ENCODE measurements at regions not wholly inside any gene's neighbourhood (a gene's known extent, or its start where the extent isn't known, plus 50 kb on each side); places are given as distances from the start of the nearest gene placed in this dataset.

GRCh38 chr17:34172390-34172918 is 82.6 kb upstream of the CCL2 start (continued):
- TF ChIP-seq ZNF592 (IDR thresholded peaks at IDR 0.05) (no peak), FOXM1 (IDR thresholded peaks at IDR 0.05; ENCODE audit: low read depth, low read length) (no peak), IRF5 (IDR thresholded peaks at IDR 0.05; ENCODE audit: borderline replicate concordance) (no peak), BCL3 (IDR thresholded peaks at IDR 0.05; ENCODE audit: borderline replicate concordance, insufficient read depth, low read depth, low read length, poor library complexity, severe bottlenecking) (no peak), CHD4 (IDR thresholded peaks at IDR 0.05) (no peak), NKRF (conservative IDR thresholded peaks at IDR 0.05) (no peak), MAX (IDR thresholded peaks at IDR 0.05; ENCODE audit: low read depth, low read length) (no peak), USF2 (IDR thresholded peaks at IDR 0.05; ENCODE audit: borderline replicate concordance, low read depth, low read length) (no peak)

Data from GM12878 (cell line).